Activated CD8-positive, alpha-beta memory T cell treated with anti-CD3 and anti-CD28 coated beads, Interleukin-2, amount 50 U/mL, for 48 hours (primary cell): ENCODE measurements at regions not wholly inside any gene's neighbourhood (a gene's known extent, or its start where the extent isn't known, plus 50 kb on each side); places are given as distances from the start of the nearest gene placed in this dataset.

ENCODE experiments used
- DNase-seq: peaks from one replicate; pipeline ENCODE4 v3.0.0-alpha.2; 2020

GRCh38 chr1:224486801-224487583 lies 52.4 kb upstream of the WDR26 start:
- DNase-seq: no peak

- no peak for DNase-seq
These were observed 54.4 kb upstream of the WDR26 start for GRCh38 chr1:224488806-224489499.

GRCh38 chr1:224489534-224490365 lies 55.2 kb upstream of the WDR26 start:
- DNase-seq: no peak

GRCh38 chr1:224490549-224491537 lies 56.2 kb upstream of the WDR26 start:
- no peak for DNase-seq

GRCh38 chr1:224492015-224492414 lies 57.4 kb upstream of the WDR26 start:
- no peak for DNase-seq

- DNase-seq: no peak
These were observed 58.0 kb upstream of the WDR26 start for GRCh38 chr1:224492632-224493031.

- DNase-seq: no peak
These were observed 58.7 kb upstream of the WDR26 start for GRCh38 chr1:224493269-224493668.

- no peak for DNase-seq
These were observed 59.7 kb upstream of the WDR26 start for GRCh38 chr1:224494343-224494742.

- no peak for DNase-seq
These were observed 61.3 kb upstream of the WDR26 start for GRCh38 chr1:224495866-224496265.

- no peak for DNase-seq
These were observed 62.2 kb upstream of the WDR26 start for GRCh38 chr1:224496826-224497225.

- DNase-seq: peak; percentile 76
These were observed 63.3 kb upstream of the WDR26 start for GRCh38 chr1:224497714-224498573.

GRCh38 chr1:224498574-224499170 lies 64.1 kb upstream of the WDR26 start:
- no peak for DNase-seq

- no peak for DNase-seq
These were observed 64.6 kb upstream of the WDR26 start for GRCh38 chr1:224499204-224499603.

GRCh38 chr1:224500796-224501195 lies 66.2 kb upstream of the WDR26 start:
- DNase-seq: no peak

- no peak for DNase-seq
These were observed 67.2 kb upstream of the WDR26 start for GRCh38 chr1:224501836-224502235.

- DNase-seq: no peak
These were observed 68.0 kb upstream of the WDR26 start for GRCh38 chr1:224502459-224503160.

GRCh38 chr1:224503161-224504118 lies 68.8 kb upstream of the WDR26 start:
- peak; percentile 64 for DNase-seq

GRCh38 chr1:224504297-224505041 lies 69.9 kb upstream of the WDR26 start:
- DNase-seq: no peak
